Psoas muscle (tissue), 7 donors: ENCODE measurements at regions not wholly inside any gene's neighbourhood (a gene's known extent, or its start where the extent isn't known, plus 50 kb on each side); places are given as distances from the start of the nearest gene placed in this dataset.

Source experiments
- ATAC-seq, 4 donors: fragments of 200-7000 bp; cut with Tn5 transposase; one replicate each; pipeline ENCODE4 v1.9.1; 2020; ENCODE audit warnings: moderate library complexity in 3 of 4, mild to moderate bottlenecking in 2 of 4
- DNase-seq, 2 donors: peaks; one replicate each; pipeline ENCODE4 v3.0.0-alpha.2; 2020
- H3K27ac ChIP-seq: fragments of 200-600 bp; one replicate; pipeline ENCODE4 v1.8.0; 2022
- H3K27me3 ChIP-seq, 3 donors: fragments of 200-600 bp in 1 of 3; one replicate each; pipeline versions ENCODE4 v1.6.1 to v1.8.0; 2013 to 2022; ENCODE audit warnings: low read length in 2 of 3, mild to moderate bottlenecking in 2 of 3, moderate library complexity in 1 of 3; ENCODE audit not compliant: insufficient read depth in 3 of 3
- H3K36me3 ChIP-seq, 2 donors: fragments of 200-600 bp in 1 of 2; one replicate each; pipeline versions ENCODE4 v1.6.1 to v1.8.0; 2013 to 2022; ENCODE audit warnings: low read depth in 1 of 2, mild to moderate bottlenecking in 1 of 2, moderate library complexity in 1 of 2; ENCODE audit not compliant: insufficient read depth in 1 of 2
- H3K4me1 ChIP-seq: fragments of 200-600 bp; one replicate; pipeline ENCODE4 v1.8.0; 2022
- H3K4me3 ChIP-seq: fragments of 200-600 bp; one replicate; pipeline ENCODE4 v1.8.0; 2022; ENCODE audit warnings: mild to moderate bottlenecking
- H3K9me3 ChIP-seq: fragments of 200-600 bp; one replicate; pipeline ENCODE4 v1.8.0; 2022
- WGBS, 3 donors: extraction: QIAGEN DNeasy Blood & Tissue Kit; methylation state at CpG; one replicate each; pipeline versions ENCODE4 v1.1.6 to v1.1.7; 2013; 5-methylcytosine and 5-hydroxymethylcytosine counted together
- intact Hi-C, 2 donors: fragments of 100-400 bp; cut with DNase I; formaldehyde crosslinking; loops; one replicate each; pipeline versions ENCODE4 v1.11.0 to v1.14.2; 2022
- TF ChIP-seq, protein P1 (sequence below): fragments of 200-600 bp; IDR thresholded peaks from one replicate; pipeline ENCODE4 v1.8.0; 2022; ENCODE audit warnings: antibody characterized with exemption
- donor health status: healthy with polysubstance abuse.
- donor health status: DM: no; HTN: no; CAD: no; lungs with moderate emphysema.
- donor health status: Bipolar disorder and iron deficiency.
- donor health status: healthy.
- donor health status: DM: yes; HTN: yes; CAD: no.
- donor health status: DM: no; HTN: no; CAD: no.
- donor health status: DM: yes; HTN: yes; CAD: no.

DNA sequence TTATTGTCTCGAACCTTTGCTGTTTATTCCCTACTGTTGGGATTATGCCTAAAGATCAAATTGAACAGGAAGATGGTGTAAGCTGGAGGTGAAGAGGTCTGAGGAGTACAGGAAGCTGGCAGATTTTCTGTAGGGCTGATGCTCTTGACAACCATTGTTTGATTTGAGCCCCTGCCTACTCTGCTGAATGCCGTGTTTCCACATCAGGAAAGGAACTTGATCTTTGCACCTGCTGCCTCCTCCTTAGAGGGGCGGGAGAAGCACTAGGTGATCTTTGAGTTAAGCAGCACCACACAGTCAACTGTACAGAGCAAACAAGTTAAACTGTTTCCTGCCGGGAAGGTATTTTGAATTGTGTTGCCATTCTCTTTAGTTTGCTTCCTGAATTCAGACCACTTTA is 364.6 kb upstream of the EPHA6 start:
- DNase-seq (no peak), ATAC-seq (no peak)
- Histone ChIP-seq H3K27ac (no peak overlapping the region), H3K4me1 (no peaks in the 10 kb centered on the region), H3K27me3 (no peaks in the 10 kb centered on the region), H3K4me3 (no peak overlapping the region), H3K9me3 (no peaks in the 10 kb centered on the region), H3K36me3 (no peaks in the 10 kb centered on the region)
- 32 to 38% (median 37%) methylated on average over 4 of the region's 4 CpGs for WGBS, 3 donors
- intact Hi-C loops: no loop called here
- TF ChIP-seq, protein P1, sequence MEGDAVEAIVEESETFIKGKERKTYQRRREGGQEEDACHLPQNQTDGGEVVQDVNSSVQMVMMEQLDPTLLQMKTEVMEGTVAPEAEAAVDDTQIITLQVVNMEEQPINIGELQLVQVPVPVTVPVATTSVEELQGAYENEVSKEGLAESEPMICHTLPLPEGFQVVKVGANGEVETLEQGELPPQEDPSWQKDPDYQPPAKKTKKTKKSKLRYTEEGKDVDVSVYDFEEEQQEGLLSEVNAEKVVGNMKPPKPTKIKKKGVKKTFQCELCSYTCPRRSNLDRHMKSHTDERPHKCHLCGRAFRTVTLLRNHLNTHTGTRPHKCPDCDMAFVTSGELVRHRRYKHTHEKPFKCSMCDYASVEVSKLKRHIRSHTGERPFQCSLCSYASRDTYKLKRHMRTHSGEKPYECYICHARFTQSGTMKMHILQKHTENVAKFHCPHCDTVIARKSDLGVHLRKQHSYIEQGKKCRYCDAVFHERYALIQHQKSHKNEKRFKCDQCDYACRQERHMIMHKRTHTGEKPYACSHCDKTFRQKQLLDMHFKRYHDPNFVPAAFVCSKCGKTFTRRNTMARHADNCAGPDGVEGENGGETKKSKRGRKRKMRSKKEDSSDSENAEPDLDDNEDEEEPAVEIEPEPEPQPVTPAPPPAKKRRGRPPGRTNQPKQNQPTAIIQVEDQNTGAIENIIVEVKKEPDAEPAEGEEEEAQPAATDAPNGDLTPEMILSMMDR: no peak

- H3K4me1 ChIP-seq: no peaks in the 10 kb centered on the region
- TF ChIP-seq, protein P1: no peak
- H3K27me3 ChIP-seq: no peaks in the 10 kb centered on the region
- no peaks in the 10 kb centered on the region for H3K9me3 ChIP-seq
- intact Hi-C loops: no loop called here
- ATAC-seq: no peak
- no peaks in the 10 kb centered on the region for H3K36me3 ChIP-seq
- H3K4me3 ChIP-seq: no peak overlapping the region
- no peak for DNase-seq
- 67 to 74% (median 72%) methylated on average over 2 of the region's 2 CpGs for WGBS, 3 donors
- no peak overlapping the region for H3K27ac ChIP-seq
These were observed 363.7 kb upstream of the EPHA6 start for GRCh38 chr3:96450699-96451098.

GRCh38 chr3:96465521-96465920 is 348.9 kb upstream of the EPHA6 start:
- Histone ChIP-seq H3K36me3 (no peaks in the 10 kb centered on the region), H3K9me3 (no peaks in the 10 kb centered on the region), H3K4me1 (no peaks in the 10 kb centered on the region), H3K27me3 (no peaks in the 10 kb centered on the region), H3K27ac (no peak overlapping the region), H3K4me3 (no peak overlapping the region)
- ATAC-seq (no peak), DNase-seq (no peak)
- TF ChIP-seq, protein P1: no peak
- intact Hi-C loops: no loop called here
- WGBS, 3 donors: 57 to 72% (median 65%) methylated on average over 2 of the region's 2 CpGs

GRCh38 chr3:96466441-96466840 is 348.0 kb upstream of the EPHA6 start:
- Histone ChIP-seq H3K9me3 (no peaks in the 10 kb centered on the region), H3K4me3 (no peak overlapping the region), H3K36me3 (no peaks in the 10 kb centered on the region), H3K4me1 (no peaks in the 10 kb centered on the region), H3K27ac (no peak overlapping the region), H3K27me3 (no peaks in the 10 kb centered on the region)
- ATAC-seq (no peak), DNase-seq (no peak)
- intact Hi-C loops: no loop called here
- TF ChIP-seq, protein P1: no peak
- WGBS, 3 donors: 66 to 74% (median 67%) methylated on average over 4 of the region's 4 CpGs

GRCh38 chr3:96467639-96468038 is 346.8 kb upstream of the EPHA6 start:
- no peak overlapping the region for H3K4me3 ChIP-seq
- 89 to 91% (median 91%) methylated on average over 8 of the region's 8 CpGs for WGBS, 3 donors

More at GRCh38 chr3:96467639-96468038, 346.8 kb upstream of the EPHA6 start:
- Histone ChIP-seq H3K4me1 (no peaks in the 10 kb centered on the region), H3K27me3 (no peaks in the 10 kb centered on the region), H3K9me3 (no peaks in the 10 kb centered on the region), H3K27ac (no peak overlapping the region), H3K36me3 (no peaks in the 10 kb centered on the region)
- intact Hi-C loops: no loop called here
- TF ChIP-seq, protein P1: no peak
- no peak for DNase-seq
- ATAC-seq: no peak
